HL-60 (cell line): ENCODE measurements at regions not wholly inside any gene's neighbourhood (a gene's known extent, or its start where the extent isn't known, plus 50 kb on each side); places are given as distances from the start of the nearest gene placed in this dataset.

ENCODE experiments used
- CTCF ChIP-seq: IDR thresholded peaks from one replicate; pipeline ENCODE4 v1.5.1; 2011; ENCODE audit warnings: low read length, control low read depth, inconsistent platforms; ENCODE audit not compliant: insufficient read depth
- POLR2AphosphoS5 ChIP-seq: IDR thresholded peaks from 2 replicates; pipeline ENCODE4 v1.6.1; 2012; ENCODE audit warnings: low read depth

- TF ChIP-seq POLR2AphosphoS5 (no peak), CTCF (no peak)
Measured at GRCh38 chr2:64765160-64765805, 111.6 kb upstream of the SERTAD2 start.
